Stomach smooth muscle (tissue), 2 donors: ENCODE measurements at regions not wholly inside any gene's neighbourhood (a gene's known extent, or its start where the extent isn't known, plus 50 kb on each side); places are given as distances from the start of the nearest gene placed in this dataset.
"Not testable (repeated sequence)": the region's sequence is repeated elsewhere in the genome, so short reads cannot be mapped to it uniquely, and the experiment has no call there.

Experiments used
- H3K27ac ChIP-seq: one replicate; pipeline ENCODE4 v1.7.0; 2013; ENCODE audit warnings: mild to moderate bottlenecking, low read length, inconsistent platforms
- H3K27me3 ChIP-seq, 2 donors: one replicate each; pipeline ENCODE4 v1.7.0; 2013; ENCODE audit warnings: low read length in 2 of 2; ENCODE audit not compliant: insufficient read depth in 2 of 2, control insufficient read depth in 1 of 2
- H3K36me3 ChIP-seq, 2 donors: one replicate each; pipeline ENCODE4 v1.7.0; 2013; ENCODE audit warnings: low read length in 2 of 2; ENCODE audit not compliant: control insufficient read depth in 2 of 2, insufficient read depth in 2 of 2
- H3K4me1 ChIP-seq: one replicate; pipeline ENCODE4 v1.7.0; 2013; ENCODE audit warnings: low read length; ENCODE audit not compliant: control insufficient read depth, insufficient read depth
- H3K4me3 ChIP-seq, 2 donors: one replicate each; pipeline ENCODE4 v1.7.0; 2013; ENCODE audit warnings: low read length in 2 of 2
- H3K9ac ChIP-seq, 2 donors: one replicate each; pipeline ENCODE4 v1.7.0; 2013; ENCODE audit warnings: low read length in 2 of 2, mild to moderate bottlenecking in 1 of 2
- H3K9me3 ChIP-seq, 2 donors: one replicate each; pipeline ENCODE4 v1.7.0; 2013; ENCODE audit warnings: low read length in 2 of 2; ENCODE audit not compliant: control insufficient read depth in 2 of 2
- donor health status: healthy.
- donor health status: Pancreatic carcinoma.

GRCh38 chr1:144539191-144539960, 53.3 kb upstream of the PPIAL4F start:
- not testable (repeated sequence) for H3K4me3 ChIP-seq, H3K27ac ChIP-seq, H3K4me1 ChIP-seq, H3K27me3 ChIP-seq, H3K9ac ChIP-seq, H3K36me3 ChIP-seq, H3K9me3 ChIP-seq
